Cerebellar nuclear complex (tissue), 1 donor: ENCODE measurements at regions not wholly inside any gene's neighbourhood (a gene's known extent, or its start where the extent isn't known, plus 50 kb on each side); places are given as distances from the start of the nearest gene placed in this dataset.
"Not testable (repeated sequence)": the region's sequence is repeated elsewhere in the genome, so short reads cannot be mapped to it uniquely, and the experiment has no call there.

Experiments
- DNase-seq, 2 experiments: peaks; one replicate each; lab custom pipeline; 2025; lab: John Stamatoyannopoulos, UW

GRCh38 chr5:138647794-138648410 lies 72.7 kb upstream of the HSPA9 start:
- no peak for DNase-seq

DNA sequence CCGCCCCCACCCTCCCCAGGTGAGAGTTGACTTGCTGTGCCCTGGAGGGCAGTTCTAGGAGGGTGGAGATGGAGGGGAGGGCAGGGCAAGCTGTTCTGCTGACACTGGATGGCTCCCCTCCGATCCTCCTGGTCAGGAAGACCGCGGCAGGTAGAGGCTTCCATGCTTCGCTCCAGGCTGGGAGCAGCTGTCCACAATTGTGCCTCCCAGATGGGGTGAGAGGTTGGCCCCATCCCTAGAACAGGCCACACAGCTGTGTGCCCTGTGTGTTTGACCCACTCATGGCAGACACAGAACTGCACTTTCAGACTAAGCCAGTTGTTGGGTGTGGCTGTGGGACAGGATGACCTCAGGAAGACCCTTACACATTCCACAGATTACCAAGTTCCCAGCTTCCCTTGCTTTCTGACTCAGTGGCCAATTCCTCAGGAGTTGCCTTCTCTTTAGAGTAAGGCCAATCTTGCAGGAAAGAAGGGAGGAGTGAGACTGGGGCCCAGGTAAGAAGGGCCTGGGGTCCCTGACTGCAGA lies 72.1 kb upstream of the HSPA9 start:
- DNase-seq, result no peak

- no peak for DNase-seq
These were observed 71.5 kb upstream of the HSPA9 start for GRCh38 chr5:138646671-138647070.

DNA sequence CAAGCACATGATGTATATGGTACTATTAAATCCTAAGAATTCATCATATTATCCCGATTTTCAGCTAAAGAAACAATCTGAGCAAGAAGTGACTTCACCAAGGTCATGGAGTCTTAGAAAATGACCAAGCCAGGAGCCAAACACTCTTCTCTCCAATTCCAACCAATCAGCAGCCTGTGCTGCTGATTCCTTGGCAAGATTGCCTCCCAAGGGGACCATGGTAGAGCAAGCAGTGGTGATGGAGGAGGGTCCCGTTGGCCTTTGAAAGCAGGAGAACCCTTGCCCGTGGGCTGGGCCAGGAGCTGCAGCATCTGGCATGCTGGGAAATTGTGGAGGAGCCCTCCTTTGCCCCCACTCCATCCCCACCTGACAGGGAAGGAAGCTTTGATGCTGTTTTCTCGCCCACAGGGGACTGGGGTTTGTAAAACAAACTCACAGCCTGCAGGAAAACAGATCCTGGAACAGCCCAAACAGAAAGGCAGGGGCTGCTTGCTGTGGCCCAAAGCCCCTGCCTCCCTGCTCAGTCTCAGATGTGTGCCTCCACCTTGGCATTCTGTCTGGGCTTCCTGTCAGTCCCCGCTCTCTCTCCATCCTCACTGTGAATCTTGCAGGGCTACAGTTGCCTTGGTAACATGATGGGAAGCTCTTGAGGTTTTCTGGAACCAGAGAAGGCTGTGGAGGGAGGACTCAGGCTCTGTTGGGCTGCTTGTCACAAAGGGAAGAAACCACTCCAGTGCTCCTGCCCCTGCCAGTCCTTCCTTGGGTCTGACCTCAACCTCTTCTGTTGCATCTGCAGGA lies 70.8 kb upstream of the HSPA9 start:
- no peak for DNase-seq

GRCh38 chr5:138643040-138643791 lies 68.0 kb upstream of the HSPA9 start:
- no peak for DNase-seq

GRCh38 chr5:138641547-138642298 lies 66.5 kb upstream of the HSPA9 start:
- DNase-seq, result no peak

GRCh38 chr5:138640646-138641254 lies 65.5 kb upstream of the HSPA9 start:
- no peak for DNase-seq

- no peak for DNase-seq
These were observed 64.9 kb upstream of the HSPA9 start for GRCh38 chr5:138640138-138640537.

DNA sequence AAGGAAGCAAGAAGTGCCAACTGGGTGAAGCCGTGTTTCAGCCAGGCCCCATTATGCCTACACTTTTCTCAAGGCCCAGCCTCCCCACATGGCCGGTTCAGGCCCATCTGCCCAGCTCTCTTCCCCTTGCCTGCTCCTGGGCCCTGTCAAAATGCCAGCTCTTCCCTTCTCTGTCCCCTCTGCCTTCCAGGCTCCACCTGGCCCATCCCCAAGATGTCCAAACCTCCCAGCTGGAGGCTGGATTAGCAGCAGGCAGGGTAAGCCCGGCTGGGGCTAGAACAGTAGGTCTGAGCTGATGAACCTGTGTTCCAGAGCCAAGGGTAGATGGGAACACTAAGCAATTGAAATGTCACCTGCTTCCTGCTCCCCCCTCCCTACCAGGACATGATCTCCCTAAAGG lies 64.1 kb upstream of the HSPA9 start:
- peak; percentile 77 to 90 for DNase-seq

DNA sequence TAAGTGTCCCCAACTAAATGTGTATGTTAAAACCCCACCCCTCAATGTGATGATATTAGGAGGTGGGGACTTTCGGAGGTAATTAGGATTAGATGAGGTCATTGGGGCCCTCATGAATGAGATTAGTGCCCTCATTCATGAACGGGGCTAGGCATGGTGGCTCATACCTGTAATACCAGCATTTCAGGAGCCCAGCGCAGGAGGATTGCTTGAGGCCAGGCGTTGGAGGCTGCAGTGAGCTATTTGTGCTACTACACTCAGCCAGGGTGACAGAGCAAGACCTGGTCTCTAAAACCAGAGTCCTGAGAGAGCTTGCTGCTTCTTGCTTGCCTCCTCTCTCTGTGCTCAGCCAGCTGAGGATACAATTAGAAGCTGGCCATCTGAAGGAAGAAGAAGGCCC lies 62.1 kb upstream of the HSPA9 start:
- no peak for DNase-seq

DNA sequence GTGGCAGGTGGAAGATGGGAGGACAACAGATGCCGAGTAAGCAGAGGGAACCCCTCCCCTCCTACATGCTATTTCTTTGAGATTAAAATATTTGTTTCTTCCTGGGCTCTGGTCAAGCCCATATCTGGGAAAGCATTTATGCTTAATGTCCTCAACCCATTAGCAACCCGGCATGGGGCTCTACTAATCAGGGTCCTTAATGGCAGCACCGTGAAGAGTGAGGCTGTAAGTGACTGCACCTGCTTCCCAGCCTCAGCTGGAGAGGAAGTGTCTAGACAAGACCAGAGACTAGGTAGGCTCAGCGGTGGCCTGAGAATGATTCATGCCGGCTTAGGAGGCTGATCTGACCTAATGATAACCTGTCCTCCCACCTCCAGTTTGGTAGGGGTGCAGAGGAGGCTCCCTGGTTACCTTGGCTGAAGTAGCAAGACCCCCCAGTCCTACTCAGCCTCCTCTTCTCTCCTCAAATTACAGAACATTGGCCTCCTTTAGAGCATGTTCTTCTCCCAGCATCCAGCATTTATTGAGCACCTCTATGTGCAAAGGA lies 61.3 kb upstream of the HSPA9 start:
- no peak for DNase-seq

DNA sequence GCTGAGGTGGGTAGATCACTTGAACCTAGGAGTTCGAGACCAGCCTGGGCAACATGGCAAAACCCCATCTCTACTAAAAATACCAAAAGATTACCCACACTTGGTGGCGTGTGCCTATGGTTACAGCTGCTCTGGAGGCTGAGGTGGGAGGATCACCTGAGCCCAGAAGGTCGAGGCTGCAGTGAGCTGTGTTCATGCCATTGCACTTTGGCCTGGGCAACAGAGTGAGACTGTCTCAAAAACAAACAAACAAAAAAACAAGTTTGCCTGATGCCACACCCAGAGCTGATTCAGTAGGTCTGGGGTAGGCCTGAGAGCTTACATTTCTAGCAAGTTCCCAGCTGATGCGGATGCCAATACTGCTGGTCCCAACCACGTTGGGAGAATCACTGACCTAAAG lies 60.5 kb upstream of the HSPA9 start:
- DNase-seq, result no peak

DNA sequence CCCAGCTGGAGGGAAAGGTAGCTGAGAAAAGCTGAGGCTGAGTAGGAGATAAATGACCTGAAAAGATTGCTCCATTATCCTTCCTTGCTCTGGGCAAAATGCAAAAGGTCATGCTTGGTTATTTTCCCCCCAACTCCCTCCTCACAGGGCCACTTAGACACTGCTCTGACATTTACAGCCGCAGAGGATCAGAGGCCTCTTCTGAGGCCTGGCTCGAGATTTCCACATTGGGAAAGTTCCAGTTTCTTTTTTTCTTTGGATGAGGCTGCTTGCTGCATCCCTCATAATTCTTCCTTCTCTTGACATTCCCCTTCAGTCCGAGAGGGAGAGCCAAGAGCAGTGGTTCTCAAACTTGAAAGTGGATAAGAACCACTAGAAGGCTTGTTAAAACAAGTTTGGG lies 60.1 kb upstream of the HSPA9 start:
- DNase-seq, result no peak

DNA sequence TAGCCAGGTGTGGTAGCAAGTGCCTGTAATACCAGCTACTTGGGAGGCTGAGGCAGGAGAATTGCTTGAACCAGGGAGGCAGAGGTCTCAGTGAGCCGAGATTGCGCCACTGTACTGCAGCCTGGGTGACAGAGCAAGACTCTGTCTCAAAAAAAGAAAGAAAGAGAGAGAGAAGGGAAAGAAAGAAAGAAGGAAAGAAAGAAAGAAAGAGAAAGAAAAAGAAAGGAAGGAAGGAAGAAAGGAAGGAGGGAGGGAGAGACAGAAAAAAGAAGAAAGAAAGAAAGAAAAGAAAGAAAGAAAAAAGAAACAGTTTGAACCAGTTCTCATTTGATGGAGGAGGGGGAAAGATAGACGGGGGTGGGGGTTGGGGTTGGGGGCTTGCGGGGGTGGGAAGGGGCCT lies 59.6 kb upstream of the HSPA9 start:
- DNase-seq, result not testable (repeated sequence)

GRCh38 chr5:138632900-138633489 lies 57.8 kb upstream of the HSPA9 start:
- DNase-seq, result no peak

DNA sequence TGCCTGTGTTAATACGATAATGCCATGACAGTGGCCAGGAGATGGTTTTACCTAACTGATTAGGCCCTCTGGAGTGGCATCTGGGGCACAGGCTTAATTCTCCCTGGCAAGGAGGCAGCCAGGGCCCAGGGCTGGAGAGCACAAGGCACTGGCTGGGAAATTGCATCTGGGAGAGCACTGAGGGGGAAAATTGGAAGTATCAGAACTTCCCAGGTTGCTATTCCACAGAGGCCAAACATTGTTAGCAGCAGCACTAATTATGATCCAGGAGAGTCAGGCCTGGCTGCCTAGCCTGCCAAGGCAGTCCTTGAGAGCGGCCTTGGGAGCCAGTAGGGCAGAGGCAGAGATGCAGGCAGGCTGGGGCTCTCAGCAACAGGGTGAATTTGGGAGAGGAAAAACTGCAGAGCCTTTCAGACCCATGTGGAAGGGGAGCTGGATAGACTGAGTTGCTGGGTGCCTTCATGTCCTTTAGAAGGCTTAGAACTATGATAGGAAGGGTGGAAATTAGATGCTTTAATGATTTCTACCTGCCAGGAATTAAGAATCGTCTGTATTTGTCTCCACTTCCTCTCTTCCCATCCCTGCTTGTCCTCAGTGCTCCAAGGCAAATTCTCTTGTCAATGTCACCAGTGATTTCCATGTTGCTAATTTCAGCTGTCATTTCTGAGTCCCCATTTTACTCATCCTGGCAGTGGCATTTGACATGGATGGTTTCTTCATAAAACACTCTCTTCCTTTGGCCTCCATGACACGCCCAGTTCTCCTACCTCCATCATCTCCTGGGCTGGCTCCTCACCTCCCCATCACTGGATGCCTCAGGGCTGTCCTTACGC lies 56.1 kb upstream of the HSPA9 start:
- no peak for DNase-seq

- DNase-seq, result no peak
These were observed 54.2 kb upstream of the HSPA9 start for GRCh38 chr5:138629392-138629791.

- no peak for DNase-seq
These were observed 51.2 kb upstream of the HSPA9 start for GRCh38 chr5:138626333-138626944.

DNA sequence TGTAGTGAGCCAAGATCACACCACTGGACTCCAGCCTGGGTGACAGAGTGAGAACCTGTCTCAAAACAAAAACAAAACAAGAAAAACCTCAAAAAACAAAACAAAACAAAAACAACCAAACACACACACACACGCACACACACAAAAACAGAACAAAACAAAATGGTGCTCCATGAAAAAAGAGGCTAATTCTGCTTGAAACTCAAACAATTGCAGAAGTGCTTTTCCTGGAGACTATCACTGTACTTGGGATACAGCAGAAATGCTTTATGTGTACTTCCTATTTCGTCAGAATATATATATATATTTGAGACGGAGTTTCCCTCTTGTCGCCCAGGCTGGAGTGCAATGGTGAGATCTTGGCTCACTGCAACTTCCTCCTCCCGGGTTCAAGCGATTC lies 49.9 kb upstream of the HSPA9 start:
- no peak for DNase-seq
